ENCODE measurements at regions not wholly inside any gene's neighbourhood (a gene's known extent, or its start where the extent isn't known, plus 50 kb on each side); places are given as distances from the start of the nearest gene placed in this dataset.

DNA sequence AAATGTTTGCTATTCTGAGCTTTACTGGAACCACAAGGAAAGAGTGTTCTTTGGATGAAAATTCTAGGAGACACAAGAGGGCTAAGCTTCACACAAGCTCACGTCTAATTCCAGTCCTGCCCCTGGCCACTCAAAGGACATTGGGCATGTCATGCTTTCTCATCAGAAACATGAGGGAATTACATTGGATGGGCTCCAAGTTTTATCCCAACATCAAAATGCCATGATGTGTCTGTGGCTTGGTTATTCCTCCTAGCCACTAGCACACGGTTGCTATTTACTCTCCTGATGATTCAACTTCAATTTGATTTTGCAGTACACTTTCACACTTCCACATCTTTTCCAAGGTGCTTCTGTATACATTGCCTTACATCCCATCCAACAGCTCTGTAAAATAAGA lies 149.6 kb upstream of the FAM9B start:
- H3K4me1 ChIP-seq (ENCODE audit: control insufficient read depth, insufficient read depth, low read length) = no peaks in the 10 kb centered on the region
- H3K9me3 ChIP-seq (ENCODE audit: control insufficient read depth, insufficient read depth, low read depth, low read length) = no peaks in the 10 kb centered on the region
- no peak overlapping the region for H3K27ac ChIP-seq (ENCODE audit: extremely low read depth, low read depth, low read length)
- ChIA-PET POLR2A (no interaction called here), CTCF (no interaction called here)
- no peak overlapping the region for H3K4me3 ChIP-seq (ENCODE audit: low read depth, low read length)
- TF ChIP-seq ZNF133 (tag by site-specific recombination; IDR thresholded peaks at IDR 0.05) (no peak), ZNF558 (tag by site-specific recombination; IDR thresholded peaks at IDR 0.05) (no peak), ZNF610 (tag by site-specific recombination; IDR thresholded peaks at IDR 0.05; ENCODE audit: borderline replicate concordance) (no peak), ZNF830 (tag by site-specific recombination; IDR thresholded peaks at IDR 0.05; ENCODE audit: low read depth) (no peak), ZFP3 (tag by site-specific recombination; IDR thresholded peaks at IDR 0.05; ENCODE audit: low read depth) (no peak), ZXDB (tag by site-specific recombination; IDR thresholded peaks at IDR 0.05) (no peak), ZNF76 (tag by site-specific recombination; IDR thresholded peaks at IDR 0.05; ENCODE audit: borderline replicate concordance, low read depth) (no peak), ZNF354C (tag by site-specific recombination; IDR thresholded peaks at IDR 0.05; ENCODE audit: borderline replicate concordance, low read depth) (no peak), ZNF274 (IDR thresholded peaks at IDR 0.05; ENCODE audit: low read length) (no peak), ZNF274 (tag by site-specific recombination; IDR thresholded peaks at IDR 0.05; ENCODE audit: borderline replicate concordance) (no peak), ZNF548 (tag by site-specific recombination; IDR thresholded peaks at IDR 0.05) (no peak), ZNF157 (tag by site-specific recombination; IDR thresholded peaks at IDR 0.05) (no peak), ZFP37 (tag by site-specific recombination; IDR thresholded peaks at IDR 0.05) (no peak), HOXC10 (CRISPR knock-in tag; IDR thresholded peaks at IDR 0.05) (no peak), SP3 (tag by site-specific recombination; IDR thresholded peaks at IDR 0.05) (no peak), ZNF701 (tag by site-specific recombination; IDR thresholded peaks at IDR 0.05) (no peak)
- TF ChIP-seq, protein P1, sequence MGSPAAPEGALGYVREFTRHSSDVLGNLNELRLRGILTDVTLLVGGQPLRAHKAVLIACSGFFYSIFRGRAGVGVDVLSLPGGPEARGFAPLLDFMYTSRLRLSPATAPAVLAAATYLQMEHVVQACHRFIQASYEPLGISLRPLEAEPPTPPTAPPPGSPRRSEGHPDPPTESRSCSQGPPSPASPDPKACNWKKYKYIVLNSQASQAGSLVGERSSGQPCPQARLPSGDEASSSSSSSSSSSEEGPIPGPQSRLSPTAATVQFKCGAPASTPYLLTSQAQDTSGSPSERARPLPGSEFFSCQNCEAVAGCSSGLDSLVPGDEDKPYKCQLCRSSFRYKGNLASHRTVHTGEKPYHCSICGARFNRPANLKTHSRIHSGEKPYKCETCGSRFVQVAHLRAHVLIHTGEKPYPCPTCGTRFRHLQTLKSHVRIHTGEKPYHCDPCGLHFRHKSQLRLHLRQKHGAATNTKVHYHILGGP (tag by site-specific recombination; IDR thresholded peaks at IDR 0.05) = no peak
- TF ChIP-seq, protein P2, sequence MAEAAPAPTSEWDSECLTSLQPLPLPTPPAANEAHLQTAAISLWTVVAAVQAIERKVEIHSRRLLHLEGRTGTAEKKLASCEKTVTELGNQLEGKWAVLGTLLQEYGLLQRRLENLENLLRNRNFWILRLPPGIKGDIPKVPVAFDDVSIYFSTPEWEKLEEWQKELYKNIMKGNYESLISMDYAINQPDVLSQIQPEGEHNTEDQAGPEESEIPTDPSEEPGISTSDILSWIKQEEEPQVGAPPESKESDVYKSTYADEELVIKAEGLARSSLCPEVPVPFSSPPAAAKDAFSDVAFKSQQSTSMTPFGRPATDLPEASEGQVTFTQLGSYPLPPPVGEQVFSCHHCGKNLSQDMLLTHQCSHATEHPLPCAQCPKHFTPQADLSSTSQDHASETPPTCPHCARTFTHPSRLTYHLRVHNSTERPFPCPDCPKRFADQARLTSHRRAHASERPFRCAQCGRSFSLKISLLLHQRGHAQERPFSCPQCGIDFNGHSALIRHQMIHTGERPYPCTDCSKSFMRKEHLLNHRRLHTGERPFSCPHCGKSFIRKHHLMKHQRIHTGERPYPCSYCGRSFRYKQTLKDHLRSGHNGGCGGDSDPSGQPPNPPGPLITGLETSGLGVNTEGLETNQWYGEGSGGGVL (tag by site-specific recombination; IDR thresholded peaks at IDR 0.05) = no peak
- TF ChIP-seq, protein P3, sequence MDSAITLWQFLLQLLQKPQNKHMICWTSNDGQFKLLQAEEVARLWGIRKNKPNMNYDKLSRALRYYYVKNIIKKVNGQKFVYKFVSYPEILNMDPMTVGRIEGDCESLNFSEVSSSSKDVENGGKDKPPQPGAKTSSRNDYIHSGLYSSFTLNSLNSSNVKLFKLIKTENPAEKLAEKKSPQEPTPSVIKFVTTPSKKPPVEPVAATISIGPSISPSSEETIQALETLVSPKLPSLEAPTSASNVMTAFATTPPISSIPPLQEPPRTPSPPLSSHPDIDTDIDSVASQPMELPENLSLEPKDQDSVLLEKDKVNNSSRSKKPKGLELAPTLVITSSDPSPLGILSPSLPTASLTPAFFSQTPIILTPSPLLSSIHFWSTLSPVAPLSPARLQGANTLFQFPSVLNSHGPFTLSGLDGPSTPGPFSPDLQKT (IDR thresholded peaks at IDR 0.05; ENCODE audit: borderline replicate concordance, low read depth, low read length) = no peak
- TF ChIP-seq, protein P4, sequence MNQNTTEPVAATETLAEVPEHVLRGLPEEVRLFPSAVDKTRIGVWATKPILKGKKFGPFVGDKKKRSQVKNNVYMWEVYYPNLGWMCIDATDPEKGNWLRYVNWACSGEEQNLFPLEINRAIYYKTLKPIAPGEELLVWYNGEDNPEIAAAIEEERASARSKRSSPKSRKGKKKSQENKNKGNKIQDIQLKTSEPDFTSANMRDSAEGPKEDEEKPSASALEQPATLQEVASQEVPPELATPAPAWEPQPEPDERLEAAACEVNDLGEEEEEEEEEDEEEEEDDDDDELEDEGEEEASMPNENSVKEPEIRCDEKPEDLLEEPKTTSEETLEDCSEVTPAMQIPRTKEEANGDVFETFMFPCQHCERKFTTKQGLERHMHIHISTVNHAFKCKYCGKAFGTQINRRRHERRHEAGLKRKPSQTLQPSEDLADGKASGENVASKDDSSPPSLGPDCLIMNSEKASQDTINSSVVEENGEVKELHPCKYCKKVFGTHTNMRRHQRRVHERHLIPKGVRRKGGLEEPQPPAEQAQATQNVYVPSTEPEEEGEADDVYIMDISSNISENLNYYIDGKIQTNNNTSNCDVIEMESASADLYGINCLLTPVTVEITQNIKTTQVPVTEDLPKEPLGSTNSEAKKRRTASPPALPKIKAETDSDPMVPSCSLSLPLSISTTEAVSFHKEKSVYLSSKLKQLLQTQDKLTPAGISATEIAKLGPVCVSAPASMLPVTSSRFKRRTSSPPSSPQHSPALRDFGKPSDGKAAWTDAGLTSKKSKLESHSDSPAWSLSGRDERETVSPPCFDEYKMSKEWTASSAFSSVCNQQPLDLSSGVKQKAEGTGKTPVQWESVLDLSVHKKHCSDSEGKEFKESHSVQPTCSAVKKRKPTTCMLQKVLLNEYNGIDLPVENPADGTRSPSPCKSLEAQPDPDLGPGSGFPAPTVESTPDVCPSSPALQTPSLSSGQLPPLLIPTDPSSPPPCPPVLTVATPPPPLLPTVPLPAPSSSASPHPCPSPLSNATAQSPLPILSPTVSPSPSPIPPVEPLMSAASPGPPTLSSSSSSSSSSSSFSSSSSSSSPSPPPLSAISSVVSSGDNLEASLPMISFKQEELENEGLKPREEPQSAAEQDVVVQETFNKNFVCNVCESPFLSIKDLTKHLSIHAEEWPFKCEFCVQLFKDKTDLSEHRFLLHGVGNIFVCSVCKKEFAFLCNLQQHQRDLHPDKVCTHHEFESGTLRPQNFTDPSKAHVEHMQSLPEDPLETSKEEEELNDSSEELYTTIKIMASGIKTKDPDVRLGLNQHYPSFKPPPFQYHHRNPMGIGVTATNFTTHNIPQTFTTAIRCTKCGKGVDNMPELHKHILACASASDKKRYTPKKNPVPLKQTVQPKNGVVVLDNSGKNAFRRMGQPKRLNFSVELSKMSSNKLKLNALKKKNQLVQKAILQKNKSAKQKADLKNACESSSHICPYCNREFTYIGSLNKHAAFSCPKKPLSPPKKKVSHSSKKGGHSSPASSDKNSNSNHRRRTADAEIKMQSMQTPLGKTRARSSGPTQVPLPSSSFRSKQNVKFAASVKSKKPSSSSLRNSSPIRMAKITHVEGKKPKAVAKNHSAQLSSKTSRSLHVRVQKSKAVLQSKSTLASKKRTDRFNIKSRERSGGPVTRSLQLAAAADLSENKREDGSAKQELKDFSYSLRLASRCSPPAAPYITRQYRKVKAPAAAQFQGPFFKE (tag by site-specific recombination; IDR thresholded peaks at IDR 0.05; ENCODE audit: borderline replicate concordance) = no peak
- H3K36me3 ChIP-seq (ENCODE audit: control insufficient read depth in 2 of 2, insufficient read depth in 1 of 2, low read length in 2 of 2) = no peaks in the 10 kb centered on the region
